Neural crest cell (in vitro differentiated cells): ENCODE measurements at regions not wholly inside any gene's neighbourhood (a gene's known extent, or its start where the extent isn't known, plus 50 kb on each side); places are given as distances from the start of the nearest gene placed in this dataset.

ENCODE experiments used
- DNase-seq: peaks from one replicate; pipeline ENCODE4 v3.0.0; 2021; ENCODE audit warnings: low read depth, mixed read lengths, low spot score
- H3K27ac Mint-ChIP-seq: one replicate; pipeline ENCODE4 v1.8.0; 2021; ENCODE audit warnings: mild to moderate bottlenecking, mixed read lengths; ENCODE audit not compliant: unreplicated experiment
- H3K27me3 Mint-ChIP-seq: 2 replicates; pipeline ENCODE4 v1.8.0; 2021; ENCODE audit warnings: low read depth, mild to moderate bottlenecking, mixed read lengths
- H3K36me3 Mint-ChIP-seq: 2 replicates; pipeline ENCODE4 v1.8.0; 2021; ENCODE audit warnings: low read depth, mild to moderate bottlenecking, mixed read lengths
- H3K4me1 Mint-ChIP-seq: 2 replicates; pipeline ENCODE4 v1.8.0; 2021; ENCODE audit warnings: mixed read lengths
- H3K4me3 Mint-ChIP-seq: one replicate; pipeline ENCODE4 v1.8.0; 2021; ENCODE audit warnings: mild to moderate bottlenecking, mixed read lengths
- H3K9me3 Mint-ChIP-seq: 2 replicates; pipeline ENCODE4 v1.8.0; 2021; ENCODE audit warnings: mixed read lengths
- TF ChIP-seq, protein P1 (sequence below): fragments of 200-600 bp; sonication (generic); conservative IDR thresholded peaks from 2 replicates; pipeline ENCODE4 v1.5.0; 2021; ENCODE audit warnings: antibody characterized with exemption, mild to moderate bottlenecking

- TF ChIP-seq, protein P1, sequence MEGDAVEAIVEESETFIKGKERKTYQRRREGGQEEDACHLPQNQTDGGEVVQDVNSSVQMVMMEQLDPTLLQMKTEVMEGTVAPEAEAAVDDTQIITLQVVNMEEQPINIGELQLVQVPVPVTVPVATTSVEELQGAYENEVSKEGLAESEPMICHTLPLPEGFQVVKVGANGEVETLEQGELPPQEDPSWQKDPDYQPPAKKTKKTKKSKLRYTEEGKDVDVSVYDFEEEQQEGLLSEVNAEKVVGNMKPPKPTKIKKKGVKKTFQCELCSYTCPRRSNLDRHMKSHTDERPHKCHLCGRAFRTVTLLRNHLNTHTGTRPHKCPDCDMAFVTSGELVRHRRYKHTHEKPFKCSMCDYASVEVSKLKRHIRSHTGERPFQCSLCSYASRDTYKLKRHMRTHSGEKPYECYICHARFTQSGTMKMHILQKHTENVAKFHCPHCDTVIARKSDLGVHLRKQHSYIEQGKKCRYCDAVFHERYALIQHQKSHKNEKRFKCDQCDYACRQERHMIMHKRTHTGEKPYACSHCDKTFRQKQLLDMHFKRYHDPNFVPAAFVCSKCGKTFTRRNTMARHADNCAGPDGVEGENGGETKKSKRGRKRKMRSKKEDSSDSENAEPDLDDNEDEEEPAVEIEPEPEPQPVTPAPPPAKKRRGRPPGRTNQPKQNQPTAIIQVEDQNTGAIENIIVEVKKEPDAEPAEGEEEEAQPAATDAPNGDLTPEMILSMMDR, result no peak
- Mint-ChIP-seq H3K4me1 (no peaks in the 10 kb centered on the region), H3K4me3 (no peak overlapping the region), H3K27me3 (no peaks in the 10 kb centered on the region), H3K27ac (no peak overlapping the region), H3K36me3 (no peaks in the 10 kb centered on the region), H3K9me3 (peaks cover 15% of the 10 kb centered on the region)
- DNase-seq, result no peak
Observed at GRCh38 chr7:53743697-53744402, 708.4 kb downstream of the POM121L12 start.

- Mint-ChIP-seq H3K36me3 (no peaks in the 10 kb centered on the region), H3K9me3 (peaks cover 17% of the 10 kb centered on the region), H3K27ac (no peak overlapping the region), H3K27me3 (no peaks in the 10 kb centered on the region), H3K4me1 (no peaks in the 10 kb centered on the region), H3K4me3 (no peak overlapping the region)
- TF ChIP-seq, protein P1, result no peak
- no peak for DNase-seq
Observed at GRCh38 chr7:53744403-53744760, 708.9 kb downstream of the POM121L12 start.

GRCh38 chr7:53756946-53757345, 721.5 kb downstream of the POM121L12 start:
- H3K4me1 Mint-ChIP-seq, result no peaks in the 10 kb centered on the region
- DNase-seq, result no peak
- H3K36me3 Mint-ChIP-seq, result no peaks in the 10 kb centered on the region
- H3K27ac Mint-ChIP-seq, result no peak overlapping the region
- no peak overlapping the region for H3K4me3 Mint-ChIP-seq
- H3K9me3 Mint-ChIP-seq, result no peaks in the 10 kb centered on the region
- no peaks in the 10 kb centered on the region for H3K27me3 Mint-ChIP-seq
- TF ChIP-seq, protein P1, result no peak

- H3K4me1 Mint-ChIP-seq, result no peaks in the 10 kb centered on the region
- TF ChIP-seq, protein P1, result no peak
- H3K4me3 Mint-ChIP-seq, result no peak overlapping the region
- no peak overlapping the region for H3K27ac Mint-ChIP-seq
- H3K36me3 Mint-ChIP-seq, result no peaks in the 10 kb centered on the region
- peaks cover 16% of the 10 kb centered on the region for H3K9me3 Mint-ChIP-seq
- H3K27me3 Mint-ChIP-seq, result no peaks in the 10 kb centered on the region
- DNase-seq, result no peak
Observed at GRCh38 chr7:53768186-53768585, 732.8 kb downstream of the POM121L12 start.

DNA sequence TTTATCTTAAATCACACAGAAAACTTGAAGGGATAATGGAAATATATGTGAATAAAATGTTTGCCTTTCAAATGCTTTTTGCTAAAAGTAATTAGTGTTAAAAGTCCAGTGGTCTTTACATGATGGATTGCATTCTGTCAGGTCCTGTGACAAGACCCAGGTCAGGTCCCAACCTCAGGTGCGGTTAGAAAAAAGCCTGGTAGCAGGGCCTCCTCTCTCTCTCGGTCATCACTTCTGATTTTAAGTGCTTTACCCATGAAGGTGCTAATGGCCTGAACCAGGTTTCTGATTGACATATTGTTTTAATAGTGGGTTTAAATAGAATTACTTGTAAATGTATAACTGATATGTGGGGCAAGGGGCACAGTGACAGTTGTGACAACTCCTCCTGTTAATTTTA, 736.3 kb downstream of the POM121L12 start:
- Mint-ChIP-seq H3K4me1 (no peaks in the 10 kb centered on the region), H3K36me3 (no peaks in the 10 kb centered on the region), H3K27ac (no peak overlapping the region), H3K4me3 (no peak overlapping the region), H3K9me3 (no peaks in the 10 kb centered on the region), H3K27me3 (no peaks in the 10 kb centered on the region)
- TF ChIP-seq, protein P1, result no peak
- no peak for DNase-seq
